ENCODE measurements at regions not wholly inside any gene's neighbourhood (a gene's known extent, or its start where the extent isn't known, plus 50 kb on each side); places are given as distances from the start of the nearest gene placed in this dataset.

DNA sequence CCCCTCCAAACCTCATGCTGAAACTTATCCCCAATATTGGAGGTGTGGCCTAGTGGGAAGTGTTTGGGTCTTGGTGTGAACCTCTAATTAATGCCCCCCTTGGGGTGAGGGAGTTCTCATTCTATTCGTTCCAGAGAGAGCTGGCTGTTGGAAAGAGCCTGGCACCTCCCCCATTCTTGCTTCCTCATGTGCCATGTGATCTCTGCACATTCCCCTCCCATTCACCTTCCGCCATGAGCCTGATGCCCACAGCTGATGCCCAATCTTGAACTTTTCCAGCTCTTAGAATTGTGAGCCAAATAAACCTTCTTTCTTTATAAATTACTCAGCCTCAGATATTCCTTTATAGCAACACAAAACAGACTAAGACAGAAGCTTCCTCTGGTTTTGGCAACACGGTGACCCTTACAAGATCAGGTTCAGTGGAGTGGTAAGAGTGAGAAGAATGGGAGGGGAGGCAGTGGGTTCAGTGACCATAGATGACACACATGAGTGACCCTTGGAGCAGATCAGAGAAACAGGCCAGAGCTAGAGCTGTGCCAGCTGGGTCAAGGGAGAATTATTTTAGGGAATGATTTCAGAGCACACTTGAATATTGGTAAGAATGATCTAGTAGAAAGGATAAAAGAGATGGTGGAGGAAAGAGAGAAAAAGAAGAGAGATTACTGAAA, 176.4 kb downstream of the LY86 start:
- no peak for ATAC-seq
- no peak overlapping the region for H3K4me3 Mint-ChIP-seq
- no peak for DNase-seq
- peaks cover 7% of the 10 kb centered on the region for H3K27me3 Mint-ChIP-seq
- no peaks in the 10 kb centered on the region for H3K4me1 Mint-ChIP-seq
- H3K36me3 Mint-ChIP-seq (ENCODE audit: low read depth) = no peaks in the 10 kb centered on the region
- H3K9me3 ChIP-seq (ENCODE audit: control insufficient read depth, low read length, poor library complexity, severe bottlenecking) = no peaks in the 10 kb centered on the region
- no peak overlapping the region for H3K27ac Mint-ChIP-seq

DNA sequence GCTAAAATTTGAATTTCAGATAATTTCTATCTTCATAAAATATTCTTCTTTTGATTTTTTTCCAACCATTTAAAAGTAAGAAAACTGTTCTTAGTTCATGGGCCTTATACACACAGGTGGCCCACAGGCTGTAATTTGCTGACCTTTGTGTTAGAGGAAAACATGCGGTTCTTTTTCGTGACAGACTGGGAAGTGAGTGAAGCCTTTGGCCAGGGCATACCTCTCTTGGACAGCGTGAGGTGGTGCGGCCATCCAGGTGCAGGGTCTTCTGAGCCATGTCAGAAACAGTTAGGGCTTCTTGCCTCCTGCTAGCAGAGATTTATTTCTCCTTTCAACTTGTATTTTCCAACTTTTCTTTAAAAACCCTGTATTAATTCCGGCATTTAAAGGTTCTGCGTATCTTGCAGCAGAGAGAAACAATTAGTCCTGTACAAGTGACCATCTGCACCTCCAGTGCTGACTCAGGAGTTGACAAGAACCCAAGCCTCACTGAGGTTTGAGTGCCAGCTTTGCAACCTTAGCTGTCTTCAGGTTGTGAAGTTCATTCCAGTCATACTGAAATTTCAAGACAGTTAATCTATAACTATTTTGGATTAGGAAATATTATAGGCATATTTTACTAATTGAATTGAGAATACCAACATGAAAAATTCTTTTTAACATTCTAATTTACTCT, 177.8 kb downstream of the LY86 start:
- Mint-ChIP-seq H3K27ac (no peak overlapping the region), H3K4me3 (no peak overlapping the region), H3K27me3 (peaks cover 4% of the 10 kb centered on the region), H3K36me3 (ENCODE audit: low read depth) (no peaks in the 10 kb centered on the region), H3K4me1 (no peaks in the 10 kb centered on the region)
- H3K9me3 ChIP-seq (ENCODE audit: control insufficient read depth, low read length, poor library complexity, severe bottlenecking) = no peaks in the 10 kb centered on the region
- ATAC-seq = no peak
- no peak for DNase-seq

GRCh38 chr6:6769466-6769865, 180.9 kb downstream of the LY86 start:
- H3K27ac Mint-ChIP-seq = no peak overlapping the region
- no peak overlapping the region for H3K4me3 Mint-ChIP-seq
- no peaks in the 10 kb centered on the region for H3K9me3 ChIP-seq (ENCODE audit: control insufficient read depth, low read length, poor library complexity, severe bottlenecking)
- no peak for ATAC-seq
- DNase-seq = no peak
- H3K36me3 Mint-ChIP-seq (ENCODE audit: low read depth) = no peaks in the 10 kb centered on the region
- no peaks in the 10 kb centered on the region for H3K4me1 Mint-ChIP-seq
- peaks cover 16% of the 10 kb centered on the region for H3K27me3 Mint-ChIP-seq

- H3K27ac Mint-ChIP-seq = no peak overlapping the region
- H3K36me3 Mint-ChIP-seq (ENCODE audit: low read depth) = peaks cover 2% of the 10 kb centered on the region
- H3K4me3 Mint-ChIP-seq = no peak overlapping the region
- no peaks in the 10 kb centered on the region for H3K9me3 ChIP-seq (ENCODE audit: control insufficient read depth, low read length, poor library complexity, severe bottlenecking)
- peaks cover 16% of the 10 kb centered on the region for H3K27me3 Mint-ChIP-seq
- no peak for ATAC-seq
- DNase-seq = no peak
- H3K4me1 Mint-ChIP-seq = no peaks in the 10 kb centered on the region
Observed at GRCh38 chr6:6771224-6771945, 182.9 kb downstream of the LY86 start.

GRCh38 chr6:6771964-6772363, 183.4 kb downstream of the LY86 start:
- Mint-ChIP-seq H3K27ac (no peak overlapping the region), H3K4me3 (no peak overlapping the region), H3K27me3 (peaks cover 16% of the 10 kb centered on the region), H3K4me1 (no peaks in the 10 kb centered on the region), H3K36me3 (ENCODE audit: low read depth) (peaks cover 2% of the 10 kb centered on the region)
- DNase-seq = no peak
- ATAC-seq = no peak
- no peaks in the 10 kb centered on the region for H3K9me3 ChIP-seq (ENCODE audit: control insufficient read depth, low read length, poor library complexity, severe bottlenecking)

DNA sequence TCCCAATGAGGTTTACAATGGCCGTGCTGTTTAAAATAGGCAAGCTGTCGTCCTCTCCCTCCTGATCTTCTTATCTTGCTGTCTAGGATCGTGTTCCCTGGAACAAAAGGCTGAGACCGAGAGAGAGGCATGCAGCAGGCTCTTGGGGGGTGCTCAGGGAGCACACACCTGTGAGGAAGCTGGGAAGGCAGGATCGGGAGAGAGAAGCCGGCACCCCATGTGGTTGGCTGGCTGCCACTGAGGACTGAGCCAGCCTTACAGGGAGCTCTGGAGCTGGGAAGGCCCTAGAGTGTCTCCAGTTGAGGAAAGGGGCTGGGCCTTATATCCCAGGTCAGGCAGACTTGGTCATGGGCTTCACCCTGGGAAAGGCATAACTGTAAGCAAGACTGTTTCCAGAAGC, 184.2 kb downstream of the LY86 start:
- Mint-ChIP-seq H3K27ac (no peak overlapping the region), H3K4me1 (no peaks in the 10 kb centered on the region), H3K27me3 (peaks cover 16% of the 10 kb centered on the region), H3K4me3 (no peak overlapping the region), H3K36me3 (ENCODE audit: low read depth) (peaks cover 2% of the 10 kb centered on the region)
- DNase-seq (no peak), ATAC-seq (no peak)
- no peaks in the 10 kb centered on the region for H3K9me3 ChIP-seq (ENCODE audit: control insufficient read depth, low read length, poor library complexity, severe bottlenecking)

- Mint-ChIP-seq H3K36me3 (ENCODE audit: low read depth) (peaks cover 2% of the 10 kb centered on the region), H3K27me3 (peaks cover 34% of the 10 kb centered on the region), H3K4me3 (no peak overlapping the region), H3K27ac (no peak overlapping the region), H3K4me1 (no peaks in the 10 kb centered on the region)
- no peaks in the 10 kb centered on the region for H3K9me3 ChIP-seq (ENCODE audit: control insufficient read depth, low read length, poor library complexity, severe bottlenecking)
- no peak for DNase-seq
- ATAC-seq = no peak
Observed at GRCh38 chr6:6775074-6775473, 186.6 kb downstream of the LY86 start.

DNA sequence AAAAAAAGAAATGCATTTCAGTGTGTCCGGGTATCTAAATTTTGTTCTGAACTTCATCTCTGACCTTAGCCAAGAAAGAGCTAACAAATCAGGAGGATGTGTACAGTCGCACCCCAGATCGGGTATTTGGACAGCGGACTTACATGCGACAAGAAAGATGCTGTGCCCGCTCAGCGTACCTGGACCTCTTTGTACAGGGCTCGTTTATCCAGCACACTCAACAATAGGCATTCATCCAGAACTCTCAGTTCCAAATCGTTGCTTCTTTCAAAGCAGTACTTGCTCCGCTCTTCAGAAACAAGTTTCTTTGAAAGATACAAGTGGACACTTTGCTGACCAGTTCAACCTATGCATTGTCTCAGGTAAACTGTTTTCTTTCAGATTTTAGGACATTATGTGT, 191.7 kb downstream of the LY86 start:
- no peak overlapping the region for H3K4me3 Mint-ChIP-seq
- ATAC-seq (no peak), DNase-seq (no peak)
- H3K27me3 Mint-ChIP-seq = peaks cover 32% of the 10 kb centered on the region
- H3K4me1 Mint-ChIP-seq = peaks cover 2% of the 10 kb centered on the region
- no peak overlapping the region for H3K27ac Mint-ChIP-seq
- H3K36me3 Mint-ChIP-seq (ENCODE audit: low read depth) = peaks cover 3% of the 10 kb centered on the region
- no peaks in the 10 kb centered on the region for H3K9me3 ChIP-seq (ENCODE audit: control insufficient read depth, low read length, poor library complexity, severe bottlenecking)

DNA sequence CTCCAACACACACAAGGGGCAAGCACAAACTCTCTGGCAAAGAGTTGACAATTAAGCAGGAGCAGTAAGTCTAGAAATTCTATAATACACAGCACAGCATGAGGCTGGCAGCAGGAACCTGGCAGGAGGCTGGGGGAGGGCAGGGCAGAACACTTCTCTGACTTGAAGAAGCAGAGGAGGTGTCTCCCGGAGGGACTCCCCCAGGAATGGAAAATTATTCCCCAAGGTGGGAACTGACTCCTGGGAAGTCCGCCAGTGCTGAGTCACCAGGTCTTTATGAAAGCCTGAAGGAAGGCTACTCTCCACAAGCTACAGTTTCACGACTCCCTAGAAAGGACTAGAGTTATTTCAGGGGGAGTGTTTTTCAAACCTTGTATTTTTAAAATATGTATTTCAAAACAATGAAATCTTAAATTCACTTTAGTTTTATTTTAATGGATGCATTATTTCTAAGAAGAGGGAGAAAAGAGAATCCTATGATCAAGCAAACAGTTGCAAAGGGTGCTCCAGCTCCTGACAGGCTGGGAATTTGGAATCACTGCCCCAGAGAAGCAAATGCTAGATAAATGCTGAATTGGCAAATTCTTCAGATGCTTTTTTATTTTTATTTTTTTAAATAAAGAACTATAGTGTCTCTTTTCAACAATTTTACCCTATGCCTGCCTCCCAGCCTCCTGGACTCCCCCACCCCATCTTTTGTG, 192.8 kb downstream of the LY86 start:
- H3K27me3 Mint-ChIP-seq = peaks cover 32% of the 10 kb centered on the region
- H3K4me1 Mint-ChIP-seq = peaks cover 2% of the 10 kb centered on the region
- no peak for DNase-seq
- H3K9me3 ChIP-seq (ENCODE audit: control insufficient read depth, low read length, poor library complexity, severe bottlenecking) = no peaks in the 10 kb centered on the region
- ATAC-seq = no peak
- H3K36me3 Mint-ChIP-seq (ENCODE audit: low read depth) = peaks cover 3% of the 10 kb centered on the region
- no peak overlapping the region for H3K27ac Mint-ChIP-seq
- H3K4me3 Mint-ChIP-seq = no peak overlapping the region

- H3K27me3 Mint-ChIP-seq = peaks cover 32% of the 10 kb centered on the region
- no peak overlapping the region for H3K27ac Mint-ChIP-seq
- no peaks in the 10 kb centered on the region for H3K9me3 ChIP-seq (ENCODE audit: control insufficient read depth, low read length, poor library complexity, severe bottlenecking)
- H3K4me3 Mint-ChIP-seq = no peak overlapping the region
- peaks cover 3% of the 10 kb centered on the region for H3K36me3 Mint-ChIP-seq (ENCODE audit: low read depth)
- H3K4me1 Mint-ChIP-seq = peaks cover 2% of the 10 kb centered on the region
- ATAC-seq (no peak), DNase-seq (no peak)
Observed at GRCh38 chr6:6781873-6782227, 193.3 kb downstream of the LY86 start.

DNA sequence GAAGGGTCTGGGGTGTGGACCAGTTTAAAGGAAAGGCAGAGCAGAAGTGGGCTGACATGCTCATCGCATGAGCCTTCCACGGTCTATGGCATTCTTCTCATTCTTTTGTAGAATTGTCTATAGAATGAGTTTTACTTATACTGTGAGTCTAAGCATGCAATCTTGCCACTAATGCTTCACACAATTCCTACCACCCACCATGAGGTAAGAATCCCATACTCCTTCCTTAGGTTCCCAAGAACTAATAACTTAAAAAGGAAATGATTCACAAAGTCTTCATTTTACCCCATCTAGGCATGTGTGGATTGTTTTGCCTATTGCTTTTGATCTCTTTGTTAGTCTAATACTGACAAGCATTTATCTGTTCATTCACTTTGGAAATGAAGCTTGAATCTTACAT, 195.2 kb downstream of the LY86 start:
- no peak overlapping the region for H3K4me3 Mint-ChIP-seq

DNA sequence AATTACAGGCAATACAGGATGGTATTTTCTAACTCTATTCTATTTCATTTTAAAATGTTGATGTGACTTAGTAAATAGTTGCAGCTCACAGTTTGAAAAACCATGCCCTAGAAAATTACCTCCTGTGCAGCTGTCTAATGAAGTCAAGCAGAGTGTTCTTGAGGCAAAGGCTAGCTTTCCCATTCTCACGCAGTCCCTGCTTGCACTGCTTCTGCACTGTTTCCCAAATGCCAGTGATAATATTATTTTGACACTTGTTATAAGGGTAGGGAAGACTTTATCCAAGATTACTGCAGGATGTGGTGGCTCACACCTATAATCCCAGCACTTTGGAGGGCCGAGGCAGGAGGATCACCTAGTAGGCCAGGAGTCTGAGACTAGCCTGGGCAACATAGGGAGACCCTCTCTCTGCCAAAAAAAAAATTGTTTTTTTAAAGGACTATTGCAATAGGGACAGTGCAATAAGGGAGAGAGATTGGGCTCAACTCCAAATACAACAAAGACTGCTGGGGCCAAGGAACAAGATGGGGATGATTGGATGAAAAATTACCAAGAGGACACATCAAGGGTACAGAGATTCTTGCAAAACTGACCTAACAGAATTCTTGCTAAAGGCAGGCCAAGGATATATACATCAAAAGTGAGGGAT, 196.1 kb downstream of the LY86 start:
- H3K4me1 Mint-ChIP-seq = peaks cover 5% of the 10 kb centered on the region
- no peak overlapping the region for H3K4me3 Mint-ChIP-seq
- ATAC-seq (no peak), DNase-seq (no peak)
- peaks cover 3% of the 10 kb centered on the region for H3K36me3 Mint-ChIP-seq (ENCODE audit: low read depth)
- peaks cover 20% of the 10 kb centered on the region for H3K27me3 Mint-ChIP-seq
- no peaks in the 10 kb centered on the region for H3K9me3 ChIP-seq (ENCODE audit: control insufficient read depth, low read length, poor library complexity, severe bottlenecking)
- no peak overlapping the region for H3K27ac Mint-ChIP-seq

More for the DNA sequence above, 195.2 kb downstream of the LY86 start:
- ATAC-seq = no peak
- Mint-ChIP-seq H3K4me1 (peaks cover 5% of the 10 kb centered on the region), H3K36me3 (ENCODE audit: low read depth) (peaks cover 3% of the 10 kb centered on the region), H3K27me3 (peaks cover 29% of the 10 kb centered on the region), H3K27ac (no peak overlapping the region)
- no peak for DNase-seq
- H3K9me3 ChIP-seq (ENCODE audit: control insufficient read depth, low read length, poor library complexity, severe bottlenecking) = no peaks in the 10 kb centered on the region

- peaks cover 3% of the 10 kb centered on the region for H3K36me3 Mint-ChIP-seq (ENCODE audit: low read depth)
- no peak overlapping the region for H3K4me3 Mint-ChIP-seq
- H3K9me3 ChIP-seq (ENCODE audit: control insufficient read depth, low read length, poor library complexity, severe bottlenecking) = no peaks in the 10 kb centered on the region
- DNase-seq = no peak
- peaks cover 5% of the 10 kb centered on the region for H3K4me1 Mint-ChIP-seq
- H3K27ac Mint-ChIP-seq = no peak overlapping the region
- H3K27me3 Mint-ChIP-seq = peaks cover 16% of the 10 kb centered on the region
- ATAC-seq = no peak
Observed at GRCh38 chr6:6785163-6785521, 196.6 kb downstream of the LY86 start.

All from T-helper 17 cell (primary cell).